ENCODE measurements at regions not wholly inside any gene's neighbourhood (a gene's known extent, or its start where the extent isn't known, plus 50 kb on each side); places are given as distances from the start of the nearest gene placed in this dataset.
"Not testable (repeated sequence)": the region's sequence is repeated elsewhere in the genome, so short reads cannot be mapped to it uniquely, and the experiment has no call there.

GRCh38 chr3:132987396-132987795 lies 50.8 kb upstream of the TMEM108 start:
- Histone ChIP-seq H3K9me3 (no peaks in the 10 kb centered on the region), H3K27me3 (no peaks in the 10 kb centered on the region), H3K36me3 (no peaks in the 10 kb centered on the region), H3K27ac (no peak overlapping the region), H3K4me3 (no peak overlapping the region), H3K4me1 (no peaks in the 10 kb centered on the region)
- intact Hi-C loops (cut with DNase I; ENCODE audit: low total_unique reads) = no loop called here
- TF ChIP-seq POLR2A (IDR thresholded peaks at IDR 0.05) = no peak
- no peak for TF ChIP-seq POLR2AphosphoS5 (IDR thresholded peaks at IDR 0.05)
- DNase-seq (ENCODE audit: low spot score in 2 of 2) = no peak

GRCh38 chr3:132984181-132984580 lies 54.0 kb upstream of the TMEM108 start:
- no peak overlapping the region for H3K27ac ChIP-seq
- H3K4me1 ChIP-seq = no peaks in the 10 kb centered on the region
- no peak overlapping the region for H3K4me3 ChIP-seq
- H3K27me3 ChIP-seq = no peaks in the 10 kb centered on the region
- H3K9me3 ChIP-seq = no peaks in the 10 kb centered on the region
- TF ChIP-seq POLR2AphosphoS5 (IDR thresholded peaks at IDR 0.05) = no peak
- TF ChIP-seq CTCF (IDR thresholded peaks at IDR 0.05) = no peak
- no peak for TF ChIP-seq POLR2A (IDR thresholded peaks at IDR 0.05)
- intact Hi-C loops (cut with DNase I; ENCODE audit: low total_unique reads) = no loop called here
- H3K36me3 ChIP-seq = no peaks in the 10 kb centered on the region
- no peak for DNase-seq (ENCODE audit: low spot score in 2 of 2)

GRCh38 chr3:132983143-132983770 lies 54.9 kb upstream of the TMEM108 start:
- H3K4me3 ChIP-seq = no peak overlapping the region
- H3K9me3 ChIP-seq = no peaks in the 10 kb centered on the region
- H3K27ac ChIP-seq = no peak overlapping the region
- DNase-seq (ENCODE audit: low spot score in 2 of 2) = no peak
- H3K36me3 ChIP-seq = no peaks in the 10 kb centered on the region
- TF ChIP-seq CTCF (IDR thresholded peaks at IDR 0.05) = no peak
- TF ChIP-seq POLR2A (IDR thresholded peaks at IDR 0.05) = no peak
- no peaks in the 10 kb centered on the region for H3K4me1 ChIP-seq
- no peaks in the 10 kb centered on the region for H3K27me3 ChIP-seq
- intact Hi-C loops (cut with DNase I; ENCODE audit: low total_unique reads) = no loop called here

- no peak for DNase-seq (ENCODE audit: low spot score in 2 of 2)
- Histone ChIP-seq H3K36me3 (no peaks in the 10 kb centered on the region), H3K27ac (no peak overlapping the region), H3K4me1 (no peaks in the 10 kb centered on the region), H3K27me3 (no peaks in the 10 kb centered on the region), H3K9me3 (no peaks in the 10 kb centered on the region), H3K4me3 (no peak overlapping the region)
- intact Hi-C loops (cut with DNase I; ENCODE audit: low total_unique reads) = no loop called here
- TF ChIP-seq CTCF (IDR thresholded peaks at IDR 0.05) = no peak
- no peak for TF ChIP-seq POLR2A (IDR thresholded peaks at IDR 0.05)
These were observed 56.5 kb upstream of the TMEM108 start for GRCh38 chr3:132981719-132982118.

GRCh38 chr3:132980102-132980501 lies 58.1 kb upstream of the TMEM108 start:
- no peak for DNase-seq (ENCODE audit: low spot score in 2 of 2)
- intact Hi-C loops (cut with DNase I; ENCODE audit: low total_unique reads) = no loop called here
- H3K4me3 ChIP-seq = no peak overlapping the region
- no peaks in the 10 kb centered on the region for H3K4me1 ChIP-seq
- H3K27ac ChIP-seq = peak overlapping the region in 1 of 2 donors; percentile 77
- H3K27me3 ChIP-seq = no peaks in the 10 kb centered on the region
- no peaks in the 10 kb centered on the region for H3K9me3 ChIP-seq
- H3K36me3 ChIP-seq = no peaks in the 10 kb centered on the region
- TF ChIP-seq POLR2AphosphoS5 (IDR thresholded peaks at IDR 0.05) (no peak), POLR2A (IDR thresholded peaks at IDR 0.05) (no peak), CTCF (IDR thresholded peaks at IDR 0.05) (no peak)

- Histone ChIP-seq H3K4me3 (no peak overlapping the region), H3K9me3 (no peaks in the 10 kb centered on the region), H3K36me3 (no peaks in the 10 kb centered on the region), H3K27ac (peak overlapping the region; percentile 76 to 77), H3K27me3 (no peaks in the 10 kb centered on the region), H3K4me1 (no peaks in the 10 kb centered on the region)
- TF ChIP-seq POLR2AphosphoS5 (IDR thresholded peaks at IDR 0.05) = no peak
- TF ChIP-seq POLR2A (IDR thresholded peaks at IDR 0.05) = no peak
- no peak for TF ChIP-seq CTCF (IDR thresholded peaks at IDR 0.05)
- intact Hi-C loops (cut with DNase I; ENCODE audit: low total_unique reads) = no loop called here
- DNase-seq (ENCODE audit: low spot score in 2 of 2) = peak in 1 of 2 donors; percentile 49
These were observed 58.6 kb upstream of the TMEM108 start for GRCh38 chr3:132979606-132980005.

GRCh38 chr3:132978946-132979345 lies 59.2 kb upstream of the TMEM108 start:
- H3K9me3 ChIP-seq; H3K27me3 ChIP-seq; intact Hi-C loops (cut with DNase I; ENCODE audit: low total_unique reads); H3K36me3 ChIP-seq; H3K4me1 ChIP-seq; DNase-seq (ENCODE audit: low spot score in 2 of 2); H3K4me3 ChIP-seq: not testable (repeated sequence)
- H3K27ac ChIP-seq = peak overlapping the region; percentile 76 to 77

Measured in breast epithelium (tissue), 4 donors.